Breast epithelium (tissue), 4 donors: ENCODE measurements at regions not wholly inside any gene's neighbourhood (a gene's known extent, or its start where the extent isn't known, plus 50 kb on each side); places are given as distances from the start of the nearest gene placed in this dataset.

Experiments used
- DNase-seq, 2 donors: peaks; one replicate each; pipeline ENCODE4 v3.0.0-alpha.2; 2019; ENCODE audit warnings: low spot score in 2 of 2
- H3K27ac ChIP-seq, 2 donors: fragments of 200-600 bp; sonication (generic) in 1 of 2; one replicate each; pipeline ENCODE4 v1.5.1; 2016 to 2019; ENCODE audit warnings: mild to moderate bottlenecking in 1 of 2
- H3K27me3 ChIP-seq, 2 donors: fragments of 200-600 bp; sonication (generic) in 1 of 2; one replicate each; pipeline versions ENCODE4 v1.5.1 to v1.6.0; 2017 to 2019; ENCODE audit warnings: control low read depth in 1 of 2, mild to moderate bottlenecking in 1 of 2
- H3K36me3 ChIP-seq: fragments of 200-600 bp; one replicate; pipeline ENCODE4 v1.5.1; 2019
- H3K4me1 ChIP-seq, 2 donors: fragments of 200-600 bp; sonication (generic); one replicate each; pipeline ENCODE4 v1.5.1; 2016 to 2019; ENCODE audit warnings: control low read depth in 1 of 2
- H3K4me3 ChIP-seq, 3 donors: fragments of 200-600 bp; sonication (generic); 1 replicate in 2 of 3; 2 replicates in 1 of 3; pipeline ENCODE4 v1.5.1; 2016 to 2019; ENCODE audit warnings: mild to moderate bottlenecking in 3 of 3, moderate library complexity in 2 of 3
- H3K9me3 ChIP-seq, 2 donors: fragments of 200-600 bp; sonication (generic) in 1 of 2; one replicate each; pipeline ENCODE4 v1.5.1; 2016 to 2019; ENCODE audit warnings: control low read depth in 1 of 2
- POLR2A ChIP-seq: fragments of 450-650 bp; IDR thresholded peaks from one replicate; pipeline ENCODE4 v1.6.1; 2016; ENCODE audit warnings: antibody characterized with exemption, mild to moderate bottlenecking, moderate library complexity
- POLR2AphosphoS5 ChIP-seq, 3 donors: sonication (generic); formaldehyde crosslinking; IDR thresholded peaks; one replicate each; pipeline ENCODE4 v1.6.1; 2017; ENCODE audit warnings: antibody characterized with exemption in 3 of 3
- intact Hi-C: fragments of 100-400 bp; cut with DNase I; formaldehyde crosslinking; loops from one replicate; pipeline ENCODE4 v1.15.1; 2023; ENCODE audit warnings: low total_unique reads
- TF ChIP-seq, protein P1 (sequence below), 3 donors: fragments of 450-650 bp; IDR thresholded peaks; one replicate each; pipeline ENCODE4 v1.5.1; 2016 to 2017; ENCODE audit warnings: antibody characterized with exemption in 3 of 3, mild to moderate bottlenecking in 3 of 3, moderate library complexity in 3 of 3

GRCh38 chr20:41862476-41862875 lies 244.3 kb upstream of the CHD6 start:
- Histone ChIP-seq H3K27me3 (no peaks in the 10 kb centered on the region), H3K9me3 (peaks cover 0 to 5% of the 10 kb centered on the region in 2 donors), H3K4me3 (no peak overlapping the region), H3K4me1 (no peaks in the 10 kb centered on the region), H3K36me3 (no peaks in the 10 kb centered on the region), H3K27ac (no peak overlapping the region)
- intact Hi-C loops, result loop anchor here (5.0 kb wide), 1 partner anchor 1185 kb away; no protein-coding TSS in a partner anchor
- TF ChIP-seq POLR2A, result no peak
- TF ChIP-seq, protein P1, sequence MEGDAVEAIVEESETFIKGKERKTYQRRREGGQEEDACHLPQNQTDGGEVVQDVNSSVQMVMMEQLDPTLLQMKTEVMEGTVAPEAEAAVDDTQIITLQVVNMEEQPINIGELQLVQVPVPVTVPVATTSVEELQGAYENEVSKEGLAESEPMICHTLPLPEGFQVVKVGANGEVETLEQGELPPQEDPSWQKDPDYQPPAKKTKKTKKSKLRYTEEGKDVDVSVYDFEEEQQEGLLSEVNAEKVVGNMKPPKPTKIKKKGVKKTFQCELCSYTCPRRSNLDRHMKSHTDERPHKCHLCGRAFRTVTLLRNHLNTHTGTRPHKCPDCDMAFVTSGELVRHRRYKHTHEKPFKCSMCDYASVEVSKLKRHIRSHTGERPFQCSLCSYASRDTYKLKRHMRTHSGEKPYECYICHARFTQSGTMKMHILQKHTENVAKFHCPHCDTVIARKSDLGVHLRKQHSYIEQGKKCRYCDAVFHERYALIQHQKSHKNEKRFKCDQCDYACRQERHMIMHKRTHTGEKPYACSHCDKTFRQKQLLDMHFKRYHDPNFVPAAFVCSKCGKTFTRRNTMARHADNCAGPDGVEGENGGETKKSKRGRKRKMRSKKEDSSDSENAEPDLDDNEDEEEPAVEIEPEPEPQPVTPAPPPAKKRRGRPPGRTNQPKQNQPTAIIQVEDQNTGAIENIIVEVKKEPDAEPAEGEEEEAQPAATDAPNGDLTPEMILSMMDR (IDR thresholded peaks at IDR 0.05), result no peak
- TF ChIP-seq POLR2AphosphoS5 (IDR thresholded peaks at IDR 0.05), result no peak
- no peak for DNase-seq

DNA sequence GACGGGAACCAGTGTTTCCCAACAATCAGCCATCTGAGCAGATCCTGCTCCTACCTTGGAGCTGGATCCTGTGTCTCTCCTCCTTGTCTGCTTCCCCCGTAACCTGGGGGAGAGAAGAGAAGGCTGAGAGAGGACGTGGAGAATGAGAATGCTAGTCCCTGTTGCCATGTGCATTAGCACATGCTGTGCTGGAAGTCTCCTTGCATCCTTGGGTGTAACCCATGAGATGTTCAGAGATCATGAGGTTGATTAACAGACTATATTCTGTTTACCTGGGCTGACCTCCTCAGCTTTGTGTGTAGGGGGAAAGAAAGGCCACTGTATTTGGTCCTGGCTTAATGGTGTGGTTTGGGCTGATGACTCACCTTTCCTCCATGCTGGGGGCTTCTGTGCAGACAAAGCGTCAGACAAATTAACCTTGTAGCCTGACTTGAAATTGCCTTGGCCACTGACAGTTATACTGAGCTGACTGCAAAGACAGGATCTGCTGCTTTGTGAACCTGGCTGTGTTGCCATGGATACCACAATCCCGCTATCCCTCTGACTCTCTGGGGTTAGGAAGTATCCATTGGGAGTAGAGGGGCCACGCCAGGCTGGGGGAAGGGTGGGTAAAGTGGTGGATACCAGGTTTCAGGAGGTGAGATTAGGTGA lies 243.7 kb upstream of the CHD6 start:
- TF ChIP-seq POLR2A (no peak), POLR2AphosphoS5 (IDR thresholded peaks at IDR 0.05) (no peak)
- TF ChIP-seq, protein P1 (IDR thresholded peaks at IDR 0.05), result no peak
- no peaks in the 10 kb centered on the region for H3K4me1 ChIP-seq
- no peak overlapping the region for H3K27ac ChIP-seq
- no peak overlapping the region for H3K4me3 ChIP-seq
- DNase-seq, result no peak
- peaks cover 0 to 5% of the 10 kb centered on the region in 2 donors for H3K9me3 ChIP-seq
- intact Hi-C loops, result loop anchor here (5.0 kb wide), 1 partner anchor 1185 kb away; no protein-coding TSS in a partner anchor
- no peaks in the 10 kb centered on the region for H3K36me3 ChIP-seq
- H3K27me3 ChIP-seq, result no peaks in the 10 kb centered on the region

DNA sequence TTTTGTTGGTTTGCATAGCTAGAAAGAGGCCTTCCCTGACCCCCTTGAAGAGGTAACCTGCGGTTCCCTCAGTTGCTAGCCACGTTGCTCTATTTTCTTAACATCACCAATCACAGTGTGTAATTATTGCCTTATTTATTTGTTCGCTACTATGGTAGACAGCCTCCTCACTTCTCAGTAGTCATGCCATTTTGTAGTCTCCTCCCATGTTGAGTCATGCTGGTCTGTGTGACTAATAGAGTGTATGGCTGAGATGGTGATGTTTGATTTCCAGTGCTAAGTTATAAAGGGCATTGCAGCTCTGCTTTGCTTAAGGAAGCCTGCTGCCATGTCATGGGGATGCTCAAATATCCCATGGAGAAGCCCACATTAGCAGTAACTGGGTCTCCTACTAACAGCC lies 236.6 kb upstream of the CHD6 start:
- Histone ChIP-seq H3K27ac (no peak overlapping the region), H3K27me3 (peaks cover 0 to 6% of the 10 kb centered on the region in 2 donors), H3K9me3 (peaks cover 0 to 5% of the 10 kb centered on the region in 2 donors), H3K4me3 (no peak overlapping the region), H3K36me3 (no peaks in the 10 kb centered on the region), H3K4me1 (no peaks in the 10 kb centered on the region)
- TF ChIP-seq POLR2A (no peak), POLR2AphosphoS5 (IDR thresholded peaks at IDR 0.05) (no peak)
- TF ChIP-seq, protein P1 (IDR thresholded peaks at IDR 0.05), result no peak
- intact Hi-C loops, result no loop called here
- no peak for DNase-seq

GRCh38 chr20:41853806-41854205 lies 235.6 kb upstream of the CHD6 start:
- Histone ChIP-seq H3K36me3 (no peaks in the 10 kb centered on the region), H3K27me3 (peaks cover 0 to 6% of the 10 kb centered on the region in 2 donors), H3K9me3 (peaks cover 0 to 5% of the 10 kb centered on the region in 2 donors), H3K4me3 (no peak overlapping the region), H3K27ac (no peak overlapping the region), H3K4me1 (no peaks in the 10 kb centered on the region)
- intact Hi-C loops, result no loop called here
- TF ChIP-seq POLR2AphosphoS5 (IDR thresholded peaks at IDR 0.05) (no peak), POLR2A (no peak)
- TF ChIP-seq, protein P1 (IDR thresholded peaks at IDR 0.05), result no peak
- DNase-seq, result no peak

GRCh38 chr20:41848180-41848579 lies 230.0 kb upstream of the CHD6 start:
- DNase-seq, result no peak
- Histone ChIP-seq H3K27ac (no peak overlapping the region), H3K36me3 (no peaks in the 10 kb centered on the region), H3K4me3 (no peak overlapping the region), H3K9me3 (no peaks in the 10 kb centered on the region), H3K27me3 (peaks cover 0 to 6% of the 10 kb centered on the region in 2 donors), H3K4me1 (no peaks in the 10 kb centered on the region)
- TF ChIP-seq, protein P1 (IDR thresholded peaks at IDR 0.05), result no peak
- no peak for TF ChIP-seq POLR2A
- TF ChIP-seq POLR2AphosphoS5 (IDR thresholded peaks at IDR 0.05), result no peak
- intact Hi-C loops, result no loop called here
